HG03097 (cell line): ENCODE measurements at regions not wholly inside any gene's neighbourhood (a gene's known extent, or its start where the extent isn't known, plus 50 kb on each side); places are given as distances from the start of the nearest gene placed in this dataset.

Experiments
- ATAC-seq: cut with Tn5 transposase; IDR thresholded peaks from one replicate; pipeline ENCODE4 v1.9.1; 2021; ENCODE audit not compliant: unreplicated experiment, low FRiP score

GRCh38 chr3:30258426-30259392 lies 347.7 kb upstream of the TGFBR2 start:
- no peak for ATAC-seq

GRCh38 chr3:30259730-30260129 lies 346.7 kb upstream of the TGFBR2 start:
- ATAC-seq: no peak

GRCh38 chr3:30260762-30261161 lies 345.6 kb upstream of the TGFBR2 start:
- no peak for ATAC-seq

- no peak for ATAC-seq
These were observed 343.0 kb upstream of the TGFBR2 start for GRCh38 chr3:30263238-30263924.

- no peak for ATAC-seq
These were observed 342.5 kb upstream of the TGFBR2 start for GRCh38 chr3:30263925-30264313.

GRCh38 chr3:30266524-30266923 lies 339.9 kb upstream of the TGFBR2 start:
- no peak for ATAC-seq

GRCh38 chr3:30268288-30268687 lies 338.1 kb upstream of the TGFBR2 start:
- ATAC-seq: no peak

- ATAC-seq: no peak
These were observed 336.5 kb upstream of the TGFBR2 start for GRCh38 chr3:30269751-30270445.

- no peak for ATAC-seq
These were observed 334.6 kb upstream of the TGFBR2 start for GRCh38 chr3:30271781-30272180.

- no peak for ATAC-seq
These were observed 332.9 kb upstream of the TGFBR2 start for GRCh38 chr3:30273304-30274072.

GRCh38 chr3:30277494-30277893 lies 328.9 kb upstream of the TGFBR2 start:
- no peak for ATAC-seq

GRCh38 chr3:30281526-30281925 lies 324.9 kb upstream of the TGFBR2 start:
- ATAC-seq: no peak

- ATAC-seq: no peak
These were observed 324.2 kb upstream of the TGFBR2 start for GRCh38 chr3:30282154-30282696.

GRCh38 chr3:30285188-30286006 lies 321.0 kb upstream of the TGFBR2 start:
- no peak for ATAC-seq

GRCh38 chr3:30286007-30286669 lies 320.3 kb upstream of the TGFBR2 start:
- ATAC-seq: no peak

GRCh38 chr3:30286811-30287210 lies 319.6 kb upstream of the TGFBR2 start:
- ATAC-seq: no peak

GRCh38 chr3:30288830-30289229 lies 317.6 kb upstream of the TGFBR2 start:
- no peak for ATAC-seq

- ATAC-seq: no peak
These were observed 317.1 kb upstream of the TGFBR2 start for GRCh38 chr3:30289324-30289723.

GRCh38 chr3:30289766-30290165 lies 316.6 kb upstream of the TGFBR2 start:
- no peak for ATAC-seq
